Common myeloid progenitor, CD34-positive (primary cell): ENCODE measurements at regions not wholly inside any gene's neighbourhood (a gene's known extent, or its start where the extent isn't known, plus 50 kb on each side); places are given as distances from the start of the nearest gene placed in this dataset.

Experiments
- CTCF ChIA-PET: fragments of 350-600 bp; sonication (Branson Sonifier 250); formaldehyde crosslinking; loops from one replicate; lab custom pipeline; 2021; ENCODE audit warnings: antibody characterized with exemption; lab: Charles Lee
- POLR2A ChIA-PET: fragments of 350-600 bp; sonication (Branson Sonifier 250); formaldehyde crosslinking; loops from one replicate; lab custom pipeline; 2021; ENCODE audit warnings: antibody characterized with exemption; lab: Charles Lee
- DNase-seq, 3 donors: peaks; one replicate each; pipeline versions ENCODE4 v3.0.0 to v3.0.0-alpha.2; 2013
- H3K27ac ChIP-seq, 2 experiments: 1 replicate in 1 of 2; 2 replicates in 1 of 2; pipeline ENCODE4 v1.7.0; 2013; ENCODE audit warnings: inconsistent platforms in 2 of 2, low read length in 2 of 2, mild to moderate bottlenecking in 2 of 2, low read depth in 1 of 2, moderate library complexity in 1 of 2; ENCODE audit not compliant: severe bottlenecking in 2 of 2, insufficient read depth in 1 of 2, poor library complexity in 1 of 2
- H3K27me3 ChIP-seq, 5 experiments: replicated peaks in 2 of 5; 1 replicate in 3 of 5; 2 replicates in 2 of 5; pipeline versions ENCODE4 v1.6.1 to v1.7.0; 2013; ENCODE audit warnings: low read length in 4 of 5, mild to moderate bottlenecking in 2 of 5, moderate library complexity in 2 of 5, inconsistent platforms in 1 of 5; ENCODE audit not compliant: insufficient read depth in 5 of 5, control insufficient read depth in 4 of 5
- H3K36me3 ChIP-seq, 4 experiments: 1 replicate in 2 of 4; 2 replicates in 2 of 4; pipeline versions ENCODE4 v1.6.1 to v1.7.0; 2013; ENCODE audit warnings: low read length in 3 of 4, control low read depth in 1 of 4, mild to moderate bottlenecking in 1 of 4; ENCODE audit not compliant: control insufficient read depth in 4 of 4, insufficient read depth in 4 of 4
- H3K4me1 ChIP-seq, 4 experiments: 1 replicate in 3 of 4; 2 replicates in 1 of 4; pipeline versions ENCODE4 v1.6.1 to v1.7.1; 2013; ENCODE audit warnings: low read length in 3 of 4, mild to moderate bottlenecking in 3 of 4, control low read depth in 1 of 4, inconsistent platforms in 1 of 4, moderate library complexity in 1 of 4; ENCODE audit not compliant: control insufficient read depth in 4 of 4, insufficient read depth in 4 of 4; ENCODE audit errors: control extremely low read depth in 1 of 4
- H3K4me3 ChIP-seq, 7 experiments: 1 replicate in 4 of 7; 2 replicates in 3 of 7; pipeline versions ENCODE4 v1.5.1 to v1.7.0; 2013; ENCODE audit warnings: mild to moderate bottlenecking in 7 of 7, low read length in 6 of 7, moderate library complexity in 6 of 7, inconsistent platforms in 2 of 7, low read depth in 2 of 7, control low read depth in 1 of 7; ENCODE audit not compliant: insufficient read depth in 4 of 7, control insufficient read depth in 1 of 7; ENCODE audit errors: extremely low read depth in 1 of 7
- H3K9me3 ChIP-seq, 5 experiments: 1 replicate in 4 of 5; 2 replicates in 1 of 5; pipeline versions ENCODE4 v1.6.1 to v1.7.1; 2013; ENCODE audit warnings: low read length in 4 of 5, mild to moderate bottlenecking in 2 of 5, inconsistent platforms in 1 of 5, low read depth in 1 of 5, moderate library complexity in 1 of 5; ENCODE audit not compliant: control insufficient read depth in 4 of 5, insufficient read depth in 2 of 5; ENCODE audit errors: control extremely low read depth in 1 of 5
- WGBS: methylation state at CpG from one replicate; pipeline ENCODE4 v1.1.5; 2013; ENCODE audit not compliant: insufficient coverage; 5-methylcytosine and 5-hydroxymethylcytosine counted together

GRCh38 chr18:51525453-51526225, 328.2 kb upstream of the MEX3C start:
- WGBS = 50% methylated on average over 1 of the region's 4 CpGs
- no peak for DNase-seq
- Histone ChIP-seq H3K9me3 (no peaks in the 10 kb centered on the region), H3K4me3 (no peak overlapping the region), H3K27me3 (no peaks in the 10 kb centered on the region), H3K36me3 (no peaks in the 10 kb centered on the region), H3K4me1 (no peaks in the 10 kb centered on the region), H3K27ac (no peak overlapping the region)
- POLR2A ChIA-PET = no interaction called here
- CTCF ChIA-PET = no interaction called here

GRCh38 chr18:51527826-51528225, 330.3 kb upstream of the MEX3C start:
- DNase-seq = no peak
- ChIA-PET POLR2A (no interaction called here), CTCF (no interaction called here)
- WGBS = no CpG with 5 or more reads among the region's 1 CpG
- Histone ChIP-seq H3K4me1 (no peaks in the 10 kb centered on the region), H3K4me3 (no peak overlapping the region), H3K27ac (no peak overlapping the region), H3K27me3 (no peaks in the 10 kb centered on the region), H3K36me3 (no peaks in the 10 kb centered on the region), H3K9me3 (no peaks in the 10 kb centered on the region)

- ChIA-PET CTCF (no interaction called here), POLR2A (no interaction called here)
- H3K4me1 ChIP-seq = no peaks in the 10 kb centered on the region
- H3K36me3 ChIP-seq = no peaks in the 10 kb centered on the region
- H3K27me3 ChIP-seq = no peaks in the 10 kb centered on the region
- WGBS = 94% methylated on average over 2 of the region's 5 CpGs
- no peak overlapping the region for H3K27ac ChIP-seq
- no peak overlapping the region for H3K4me3 ChIP-seq
- H3K9me3 ChIP-seq = no peaks in the 10 kb centered on the region
- no peak for DNase-seq
Observed at GRCh38 chr18:51531501-51531900, 334.0 kb upstream of the MEX3C start.

- peak in 2 of 3 donors; percentile 0 to 3 for DNase-seq
- WGBS = 27% methylated on average over 3 of the region's 6 CpGs
Observed at GRCh38 chr18:51537487-51537886, 340.0 kb upstream of the MEX3C start.

GRCh38 chr18:51540562-51540961, 343.1 kb upstream of the MEX3C start:
- Histone ChIP-seq H3K4me3 (no peak overlapping the region), H3K36me3 (no peaks in the 10 kb centered on the region), H3K9me3 (no peaks in the 10 kb centered on the region), H3K27ac (no peak overlapping the region), H3K4me1 (no peaks in the 10 kb centered on the region), H3K27me3 (no peaks in the 10 kb centered on the region)
- DNase-seq = no peak
- ChIA-PET POLR2A (no interaction called here), CTCF (no interaction called here)
- no CpG with 5 or more reads among the region's 1 CpG for WGBS

More at GRCh38 chr18:51537487-51537886, 340.0 kb upstream of the MEX3C start:
- Histone ChIP-seq H3K4me3 (no peak overlapping the region), H3K27ac (no peak overlapping the region), H3K36me3 (no peaks in the 10 kb centered on the region), H3K9me3 (no peaks in the 10 kb centered on the region), H3K27me3 (no peaks in the 10 kb centered on the region), H3K4me1 (no peaks in the 10 kb centered on the region)
- POLR2A ChIA-PET = no interaction called here
- CTCF ChIA-PET = no interaction called here

GRCh38 chr18:51541230-51541629, 343.7 kb upstream of the MEX3C start:
- Histone ChIP-seq H3K27me3 (no peaks in the 10 kb centered on the region), H3K4me3 (no peak overlapping the region), H3K27ac (no peak overlapping the region), H3K9me3 (no peaks in the 10 kb centered on the region), H3K36me3 (no peaks in the 10 kb centered on the region), H3K4me1 (no peaks in the 10 kb centered on the region)
- ChIA-PET CTCF (no interaction called here), POLR2A (no interaction called here)
- no peak for DNase-seq

- Histone ChIP-seq H3K4me1 (no peaks in the 10 kb centered on the region), H3K36me3 (no peaks in the 10 kb centered on the region), H3K27me3 (no peaks in the 10 kb centered on the region), H3K27ac (no peak overlapping the region), H3K9me3 (no peaks in the 10 kb centered on the region), H3K4me3 (no peak overlapping the region)
- POLR2A ChIA-PET = no interaction called here
- no peak for DNase-seq
- WGBS = 100% methylated on average over 1 of the region's 1 CpG
- CTCF ChIA-PET = no interaction called here
Observed at GRCh38 chr18:51543658-51544155, 346.2 kb upstream of the MEX3C start.
